ENCODE measurements at regions not wholly inside any gene's neighbourhood (a gene's known extent, or its start where the extent isn't known, plus 50 kb on each side); places are given as distances from the start of the nearest gene placed in this dataset.

DNA sequence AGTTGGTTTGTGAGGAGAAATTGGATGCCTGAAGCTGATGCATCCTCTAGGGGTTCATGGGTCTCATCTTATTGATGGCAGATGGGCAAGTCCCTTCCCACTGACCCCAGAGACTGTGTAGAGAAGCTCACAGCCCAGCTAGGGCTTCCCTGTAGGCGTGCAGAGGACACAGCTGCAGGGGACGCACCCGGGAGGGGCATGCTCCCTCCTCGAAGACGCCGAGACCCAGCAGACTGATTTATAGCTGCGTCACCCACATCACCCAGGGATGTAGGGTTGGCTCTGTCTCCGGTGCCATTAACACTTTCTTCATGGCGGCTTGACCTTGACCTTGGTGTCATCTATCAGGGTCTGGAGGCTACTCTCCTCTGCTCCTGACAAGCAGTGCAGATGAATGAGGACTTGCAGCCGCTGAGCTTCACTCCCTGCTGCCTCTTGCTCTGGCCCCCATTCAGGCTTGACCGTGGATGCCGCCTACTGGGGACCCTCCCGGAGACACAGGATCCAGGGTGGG, 549.7 kb downstream of the TCERG1L start:
- Histone ChIP-seq H3K36me3 (no peaks in the 10 kb centered on the region), H3K9me3 (no peaks in the 10 kb centered on the region), H3K4me3 (no peak overlapping the region), H3K4me1 (no peaks in the 10 kb centered on the region), H3K27ac (no peak overlapping the region), H3K27me3 (no peaks in the 10 kb centered on the region)
- DNase-seq (no peak), ATAC-seq (no peak)
- TF ChIP-seq CTCF (IDR thresholded peaks at IDR 0.05) (no peak), POLR2A (IDR thresholded peaks at IDR 0.05) (no peak)
- intact Hi-C loops (cut with DNase I) = no loop called here
- WGBS (ENCODE audit: insufficient coverage, low coverage, low lambda C conversion rate, missing lambda C conversion rate) = no CpG with 5 or more reads among the region's 13 CpGs

- Histone ChIP-seq H3K36me3 (no peaks in the 10 kb centered on the region), H3K4me3 (no peak overlapping the region), H3K4me1 (no peaks in the 10 kb centered on the region), H3K27ac (no peak overlapping the region), H3K9me3 (no peaks in the 10 kb centered on the region), H3K27me3 (no peaks in the 10 kb centered on the region)
- DNase-seq (peak in 1 of 3 donors; percentile 25), ATAC-seq (no peak)
- intact Hi-C loops (cut with DNase I) = no loop called here
- 50% methylated on average over 2 of the region's 6 CpGs for WGBS (ENCODE audit: insufficient coverage, low coverage, low lambda C conversion rate, missing lambda C conversion rate)
- TF ChIP-seq CTCF (IDR thresholded peaks at IDR 0.05) = no peak
- no peak for TF ChIP-seq POLR2A (IDR thresholded peaks at IDR 0.05)
Measured at GRCh38 chr10:130762491-130762890, 549.0 kb downstream of the TCERG1L start.

GRCh38 chr10:130763071-130763470, 548.5 kb downstream of the TCERG1L start:
- Histone ChIP-seq H3K27me3 (no peaks in the 10 kb centered on the region), H3K27ac (no peak overlapping the region), H3K4me1 (no peaks in the 10 kb centered on the region), H3K9me3 (no peaks in the 10 kb centered on the region), H3K4me3 (no peak overlapping the region), H3K36me3 (no peaks in the 10 kb centered on the region)
- TF ChIP-seq POLR2A (IDR thresholded peaks at IDR 0.05) (no peak), CTCF (IDR thresholded peaks at IDR 0.05) (no peak)
- ATAC-seq = no peak
- WGBS (ENCODE audit: insufficient coverage, low coverage, low lambda C conversion rate, missing lambda C conversion rate) = 62% methylated on average over 6 of the region's 6 CpGs
- intact Hi-C loops (cut with DNase I) = no loop called here
- DNase-seq = peak in 1 of 3 donors; percentile 8

- TF ChIP-seq POLR2A (IDR thresholded peaks at IDR 0.05) (no peak), CTCF (IDR thresholded peaks at IDR 0.05) (no peak)
- no peaks in the 10 kb centered on the region for H3K27me3 ChIP-seq
- no peaks in the 10 kb centered on the region for H3K36me3 ChIP-seq
- H3K27ac ChIP-seq = no peak overlapping the region
- DNase-seq = no peak
- WGBS (ENCODE audit: insufficient coverage, low coverage, low lambda C conversion rate, missing lambda C conversion rate) = 50% methylated on average over 3 of the region's 4 CpGs
- no peaks in the 10 kb centered on the region for H3K9me3 ChIP-seq
- no peak for ATAC-seq
- H3K4me3 ChIP-seq = no peak overlapping the region
- intact Hi-C loops (cut with DNase I) = no loop called here
- no peaks in the 10 kb centered on the region for H3K4me1 ChIP-seq
Measured at GRCh38 chr10:130763491-130763890, 548.0 kb downstream of the TCERG1L start.

- no peak overlapping the region for H3K27ac ChIP-seq
- H3K9me3 ChIP-seq = no peaks in the 10 kb centered on the region
- no peaks in the 10 kb centered on the region for H3K27me3 ChIP-seq
- intact Hi-C loops (cut with DNase I) = no loop called here
- TF ChIP-seq CTCF (IDR thresholded peaks at IDR 0.05) = no peak
- peak in 1 of 3 donors; percentile 44 for DNase-seq
- 56% methylated on average over 2 of the region's 7 CpGs for WGBS (ENCODE audit: insufficient coverage, low coverage, low lambda C conversion rate, missing lambda C conversion rate)
- no peak overlapping the region for H3K4me3 ChIP-seq
- H3K36me3 ChIP-seq = no peaks in the 10 kb centered on the region
- no peak for ATAC-seq
- no peaks in the 10 kb centered on the region for H3K4me1 ChIP-seq
Measured at GRCh38 chr10:130764651-130765050, 546.9 kb downstream of the TCERG1L start.

All from right lobe of liver (tissue), 6 donors.